Sigmoid colon (tissue), 4 donors: ENCODE measurements at regions not wholly inside any gene's neighbourhood (a gene's known extent, or its start where the extent isn't known, plus 50 kb on each side); places are given as distances from the start of the nearest gene placed in this dataset.
"Not testable (repeated sequence)": the region's sequence is repeated elsewhere in the genome, so short reads cannot be mapped to it uniquely, and the experiment has no call there.

Experiments used
- POLR2A ChIP-seq, 2 donors: fragments of 450-650 bp; IDR thresholded peaks; one replicate each; pipeline ENCODE4 v1.6.1; 2016; ENCODE audit warnings: antibody characterized with exemption in 2 of 2, mild to moderate bottlenecking in 2 of 2, moderate library complexity in 2 of 2
- POLR2AphosphoS5 ChIP-seq, 4 donors: sonication (generic); formaldehyde crosslinking; IDR thresholded peaks; one replicate each; pipeline ENCODE4 v1.6.1; 2017; ENCODE audit warnings: antibody characterized with exemption in 4 of 4
- TF ChIP-seq, protein P1 (sequence below), 4 experiments: fragments of 450-650 bp in 3 of 4; fragments of 200-600 bp in 1 of 4; IDR thresholded peaks; one replicate each; pipeline ENCODE4 v1.5.1; 2016 to 2019; ENCODE audit warnings: antibody characterized with exemption in 4 of 4, mild to moderate bottlenecking in 3 of 4, moderate library complexity in 2 of 4

DNA sequence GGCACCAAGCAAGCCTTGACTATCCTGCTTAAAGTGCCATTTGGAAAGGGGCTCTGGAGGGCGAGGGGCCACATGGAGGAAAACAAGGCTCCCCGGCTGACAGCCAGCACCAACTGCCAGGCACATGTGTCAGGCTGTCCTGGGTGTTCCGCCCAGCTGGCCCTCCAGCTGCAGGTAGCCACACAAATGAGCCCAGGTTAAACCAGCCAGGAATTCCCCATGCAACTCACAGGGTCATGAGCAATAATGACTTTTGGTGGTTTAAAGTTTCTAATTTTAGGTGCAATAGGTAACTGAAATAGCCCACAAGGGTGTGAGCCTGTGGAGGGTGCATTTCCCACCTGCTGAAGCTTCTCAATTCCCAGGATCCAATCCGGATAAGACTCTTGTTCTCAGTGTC is 58.9 kb upstream of the EEF2KMT start:
- TF ChIP-seq, protein P1, sequence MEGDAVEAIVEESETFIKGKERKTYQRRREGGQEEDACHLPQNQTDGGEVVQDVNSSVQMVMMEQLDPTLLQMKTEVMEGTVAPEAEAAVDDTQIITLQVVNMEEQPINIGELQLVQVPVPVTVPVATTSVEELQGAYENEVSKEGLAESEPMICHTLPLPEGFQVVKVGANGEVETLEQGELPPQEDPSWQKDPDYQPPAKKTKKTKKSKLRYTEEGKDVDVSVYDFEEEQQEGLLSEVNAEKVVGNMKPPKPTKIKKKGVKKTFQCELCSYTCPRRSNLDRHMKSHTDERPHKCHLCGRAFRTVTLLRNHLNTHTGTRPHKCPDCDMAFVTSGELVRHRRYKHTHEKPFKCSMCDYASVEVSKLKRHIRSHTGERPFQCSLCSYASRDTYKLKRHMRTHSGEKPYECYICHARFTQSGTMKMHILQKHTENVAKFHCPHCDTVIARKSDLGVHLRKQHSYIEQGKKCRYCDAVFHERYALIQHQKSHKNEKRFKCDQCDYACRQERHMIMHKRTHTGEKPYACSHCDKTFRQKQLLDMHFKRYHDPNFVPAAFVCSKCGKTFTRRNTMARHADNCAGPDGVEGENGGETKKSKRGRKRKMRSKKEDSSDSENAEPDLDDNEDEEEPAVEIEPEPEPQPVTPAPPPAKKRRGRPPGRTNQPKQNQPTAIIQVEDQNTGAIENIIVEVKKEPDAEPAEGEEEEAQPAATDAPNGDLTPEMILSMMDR (IDR thresholded peaks at IDR 0.05), result not testable (repeated sequence)
- not testable (repeated sequence) for TF ChIP-seq POLR2A, POLR2AphosphoS5 (IDR thresholded peaks at IDR 0.05)
